ENCODE measurements at regions not wholly inside any gene's neighbourhood (a gene's known extent, or its start where the extent isn't known, plus 50 kb on each side); places are given as distances from the start of the nearest gene placed in this dataset.
"Not testable (repeated sequence)": the region's sequence is repeated elsewhere in the genome, so short reads cannot be mapped to it uniquely, and the experiment has no call there.

DNA sequence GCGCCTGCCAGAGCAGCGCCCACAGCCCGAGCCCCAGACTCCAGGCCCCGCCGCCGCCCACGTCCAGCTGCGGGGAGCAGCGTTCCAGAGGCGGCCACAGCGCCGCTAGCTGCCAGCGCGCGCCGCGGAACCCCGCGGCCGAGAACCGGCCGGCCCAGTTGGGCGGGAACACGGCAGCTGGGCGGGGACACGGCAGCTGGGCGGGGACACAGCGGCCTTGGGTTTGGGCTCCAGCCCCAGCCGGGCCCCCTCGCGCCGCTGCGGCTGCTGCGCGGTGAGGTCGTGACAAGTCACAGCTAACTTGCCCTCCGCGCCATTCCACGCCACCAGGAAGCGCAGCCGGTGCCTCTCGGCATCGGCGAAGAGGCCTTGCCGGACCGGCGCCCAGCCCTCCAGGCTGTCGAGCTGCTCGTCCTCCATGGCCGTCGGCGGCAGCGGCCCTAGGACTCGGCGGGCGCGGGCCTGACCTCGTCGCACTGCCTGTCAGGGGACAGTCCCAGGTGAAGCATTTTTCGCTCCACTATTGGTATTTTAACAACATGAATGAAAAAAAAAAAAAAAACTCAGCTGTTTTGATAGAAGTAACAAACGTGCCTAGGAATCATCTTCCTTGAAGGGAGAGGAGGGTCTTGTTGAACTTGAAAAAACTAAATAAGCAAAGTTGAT, 56.6 kb upstream of the GOLGA8N start:
- DNase-seq (ENCODE audit: low read depth in 2 of 2): peak; percentile 7 to 37

DNA sequence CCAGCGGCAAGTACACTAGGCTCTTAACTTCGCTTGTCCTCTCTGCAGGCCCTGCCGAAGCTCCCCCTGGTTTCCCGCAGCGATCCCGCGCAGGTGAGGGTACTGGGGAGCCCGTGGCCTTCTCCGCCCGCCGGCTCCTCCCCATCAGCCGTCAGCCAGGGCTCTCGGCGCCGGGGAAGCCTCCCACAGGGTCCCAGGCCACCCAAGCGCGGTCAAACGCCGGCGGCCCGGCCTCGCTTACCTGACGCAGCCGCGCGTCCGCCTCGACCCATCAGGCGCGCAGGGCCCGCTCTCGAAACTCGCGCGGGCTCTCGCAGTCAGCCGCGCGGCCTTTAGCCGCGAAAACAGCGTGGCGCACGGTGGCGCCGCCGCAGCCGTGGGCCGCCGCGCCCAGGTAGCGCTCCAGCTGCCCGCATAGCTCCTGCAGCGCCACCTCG, 57.2 kb upstream of the GOLGA8N start:
- not testable (repeated sequence) for DNase-seq (ENCODE audit: low read depth in 2 of 2)

- DNase-seq (ENCODE audit: low read depth in 2 of 2): not testable (repeated sequence)
Observed at GRCh38 chr15:32535150-32535898, 57.9 kb upstream of the GOLGA8N start.

DNA sequence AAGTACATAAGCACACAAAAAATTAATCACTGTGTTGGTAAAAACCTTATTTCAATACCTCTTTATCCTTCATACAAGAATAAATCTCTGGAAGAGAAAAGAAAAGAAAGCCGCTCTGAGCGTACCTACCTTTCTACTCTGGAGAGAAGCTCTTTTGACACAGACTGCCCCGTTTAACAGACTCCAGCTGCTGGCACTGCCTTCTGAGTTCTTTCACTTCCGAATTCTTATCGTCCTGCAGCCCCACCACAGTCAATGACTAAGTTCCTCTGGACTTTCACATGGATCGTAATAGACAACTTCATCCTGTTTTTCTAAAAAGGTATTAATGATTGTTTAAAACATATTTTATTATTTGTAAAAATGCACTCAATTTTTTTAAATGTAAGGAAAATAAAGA, 67.5 kb upstream of the GOLGA8O start:
- DNase-seq (ENCODE audit: low read depth in 2 of 2): not testable (repeated sequence)

GRCh38 chr15:32522421-32522820, 67.0 kb upstream of the GOLGA8O start:
- not testable (repeated sequence) for DNase-seq (ENCODE audit: low read depth in 2 of 2)

- not testable (repeated sequence) for DNase-seq (ENCODE audit: low read depth in 2 of 2)
Observed at GRCh38 chr15:32518976-32519375, 63.5 kb upstream of the GOLGA8O start.

GRCh38 chr15:32518013-32518412, 62.6 kb upstream of the GOLGA8O start:
- DNase-seq (ENCODE audit: low read depth in 2 of 2): not testable (repeated sequence)

DNA sequence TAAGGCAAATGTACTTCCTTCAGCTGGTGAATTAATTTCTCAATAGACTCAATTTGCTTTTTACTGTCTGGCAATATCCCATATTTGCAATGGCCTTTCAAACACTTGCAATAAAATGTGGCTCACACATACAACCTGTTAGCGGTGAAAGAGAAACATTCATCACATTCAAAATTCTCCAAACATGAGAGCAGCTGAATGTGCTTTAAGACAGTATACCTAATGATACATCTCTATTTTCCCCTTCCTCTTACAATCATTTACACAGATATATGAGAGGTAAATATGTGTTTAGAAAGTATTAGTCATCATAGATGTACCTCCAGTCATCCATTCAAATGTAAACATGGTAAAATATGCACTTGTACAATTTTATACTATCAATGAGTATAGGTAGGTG, 61.5 kb upstream of the GOLGA8O start:
- DNase-seq (ENCODE audit: low read depth in 2 of 2): not testable (repeated sequence)

- not testable (repeated sequence) for DNase-seq (ENCODE audit: low read depth in 2 of 2)
Observed at GRCh38 chr15:32513378-32513777, 57.9 kb upstream of the GOLGA8O start.

- not testable (repeated sequence) for DNase-seq (ENCODE audit: low read depth in 2 of 2)
Observed at GRCh38 chr15:32510027-32510426, 54.6 kb upstream of the GOLGA8O start.

DNA sequence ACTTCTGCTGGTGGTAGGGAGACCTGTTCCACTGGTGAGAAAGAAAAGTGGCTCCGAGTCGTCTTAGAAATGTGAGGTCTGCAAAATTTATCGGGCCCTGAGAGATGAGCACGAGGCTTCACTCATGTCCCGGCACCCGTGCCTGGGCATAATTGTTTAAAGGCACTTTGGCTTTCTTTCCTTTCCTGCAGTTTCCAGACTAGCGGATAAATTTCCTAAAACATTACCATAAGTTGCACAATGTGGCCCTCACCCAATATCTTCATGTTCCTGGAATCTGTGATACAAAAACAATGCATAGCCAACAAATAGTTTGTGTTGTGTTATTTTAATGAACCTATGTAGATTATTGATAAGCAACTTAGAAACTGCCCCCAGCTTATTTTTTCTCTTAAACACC, 52.6 kb upstream of the GOLGA8O start:
- DNase-seq (ENCODE audit: low read depth in 2 of 2): not testable (repeated sequence)

DNA sequence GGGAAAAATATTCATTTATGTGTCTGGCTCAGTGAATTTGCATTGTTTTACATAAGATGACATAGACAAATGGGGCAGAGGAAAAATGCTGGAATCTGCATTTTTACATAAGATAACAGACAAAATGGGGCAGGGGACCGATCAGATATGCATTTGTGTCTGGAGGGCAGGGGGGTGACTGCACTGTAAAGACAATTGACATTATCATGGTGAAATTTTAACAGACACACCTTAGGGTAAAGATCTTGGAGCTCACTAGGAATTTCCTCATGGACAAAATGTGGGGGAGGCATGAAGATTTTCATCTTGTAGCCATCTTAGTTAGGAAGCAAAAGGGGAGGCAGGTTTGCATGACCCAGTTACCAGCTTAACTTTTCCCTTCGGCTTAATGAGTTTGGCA, 51.4 kb upstream of the GOLGA8O start:
- not testable (repeated sequence) for DNase-seq (ENCODE audit: low read depth in 2 of 2)

- DNase-seq (ENCODE audit: low read depth in 2 of 2): not testable (repeated sequence)
Observed at GRCh38 chr15:32505633-32506032, 50.2 kb upstream of the GOLGA8O start.

Measured in stimulated activated CD4-positive, alpha-beta T cell treated with anti-CD3 and anti-CD28 coated beads, Interleukin-4, amount 100 ng/mL, for 48 hours (primary cell).